AG04450 (cell line): ENCODE measurements at regions not wholly inside any gene's neighbourhood (a gene's known extent, or its start where the extent isn't known, plus 50 kb on each side); places are given as distances from the start of the nearest gene placed in this dataset.

Experiments
- CTCF ChIA-PET: fragments of 300-600, 350-600 bp; formaldehyde crosslinking; extraction: SDS; loops from one replicate; lab custom pipeline; 2022; ENCODE audit warnings: antibody characterized with exemption, inconsistent platforms; lab: Charles Lee
- POLR2A ChIA-PET: fragments of 350-600 bp; formaldehyde crosslinking; extraction: SDS; loops from one replicate; lab custom pipeline; 2021; ENCODE audit warnings: antibody characterized with exemption, inconsistent platforms; lab: Yijun Ruan, JAX
- DNase-seq: peaks from one replicate; pipeline ENCODE4 v3.0.0-alpha.2; 2011; ENCODE audit warnings: low read depth, low spot score
- H3K27ac ChIP-seq: one replicate; pipeline ENCODE4 v1.5.1; 2012; ENCODE audit warnings: low read depth, low read length, control low read depth
- H3K27me3 ChIP-seq: one replicate; pipeline ENCODE4 v1.6.0; 2012; ENCODE audit warnings: low read length; ENCODE audit not compliant: control insufficient read depth, insufficient read depth
- H3K4me3 ChIP-seq: 2 replicates; pipeline ENCODE4 v1.5.1; 2011; ENCODE audit warnings: mild to moderate bottlenecking, low read depth, low read length, control low read depth
- H3K9me3 ChIP-seq: 2 replicates; pipeline ENCODE4 v1.5.1; 2012; ENCODE audit warnings: low read length; ENCODE audit not compliant: control insufficient read depth, insufficient read depth
- CTCF ChIP-seq: IDR thresholded peaks from 2 replicates; pipeline ENCODE4 v1.5.1; 2011; ENCODE audit warnings: low read depth, low read length, control low read depth, inconsistent platforms

- H3K27ac ChIP-seq = no peak overlapping the region
- no peak for TF ChIP-seq CTCF
- POLR2A ChIA-PET = no interaction called here
- no peaks in the 10 kb centered on the region for H3K27me3 ChIP-seq
- no peak for DNase-seq
- no peaks in the 10 kb centered on the region for H3K9me3 ChIP-seq
- CTCF ChIA-PET = interaction anchor here (0.6 kb wide), 1 partner anchor 383 kb away, joined by 8 read pairs; no protein-coding TSS in a partner anchor
- H3K4me3 ChIP-seq = no peak overlapping the region
These were observed 133.3 kb upstream of the RAI2 start for GRCh38 chrX:17994429-17994828.

- H3K9me3 ChIP-seq = no peaks in the 10 kb centered on the region
- no peaks in the 10 kb centered on the region for H3K27me3 ChIP-seq
- no peak for TF ChIP-seq CTCF
- POLR2A ChIA-PET = no interaction called here
- CTCF ChIA-PET = no interaction called here
- H3K4me3 ChIP-seq = no peak overlapping the region
- no peak for DNase-seq
- no peak overlapping the region for H3K27ac ChIP-seq
These were observed 132.0 kb upstream of the RAI2 start for GRCh38 chrX:17993062-17993461.

GRCh38 chrX:17990532-17990931, 129.4 kb upstream of the RAI2 start:
- Histone ChIP-seq H3K27me3 (no peaks in the 10 kb centered on the region), H3K9me3 (no peaks in the 10 kb centered on the region), H3K27ac (no peak overlapping the region), H3K4me3 (no peak overlapping the region)
- no peak for TF ChIP-seq CTCF
- POLR2A ChIA-PET = no interaction called here
- CTCF ChIA-PET = no interaction called here
- DNase-seq = no peak

- Histone ChIP-seq H3K27me3 (no peaks in the 10 kb centered on the region), H3K27ac (no peak overlapping the region), H3K9me3 (no peaks in the 10 kb centered on the region), H3K4me3 (no peak overlapping the region)
- no peak for DNase-seq
- ChIA-PET POLR2A (no interaction called here), CTCF (no interaction called here)
- no peak for TF ChIP-seq CTCF
These were observed 126.7 kb upstream of the RAI2 start for GRCh38 chrX:17987783-17988182.

GRCh38 chrX:17986977-17987376, 125.9 kb upstream of the RAI2 start:
- Histone ChIP-seq H3K27me3 (no peaks in the 10 kb centered on the region), H3K4me3 (no peak overlapping the region)
- CTCF ChIA-PET = no interaction called here

More at GRCh38 chrX:17986977-17987376, 125.9 kb upstream of the RAI2 start:
- Histone ChIP-seq H3K27ac (no peak overlapping the region), H3K9me3 (no peaks in the 10 kb centered on the region)
- POLR2A ChIA-PET = no interaction called here
- no peak for DNase-seq
- TF ChIP-seq CTCF = no peak
